Embryonic facial prominence (tissue), 1 donor: ENCODE measurements at regions not wholly inside any gene's neighbourhood (a gene's known extent, or its start where the extent isn't known, plus 50 kb on each side); places are given as distances from the start of the nearest gene placed in this dataset.
"Not testable (repeated sequence)": the region's sequence is repeated elsewhere in the genome, so short reads cannot be mapped to it uniquely, and the experiment has no call there.

Source experiments
- DNase-seq: peaks from one replicate; pipeline ENCODE4 v3.0.0-alpha.2; 2016; ENCODE audit errors: extremely low spot score

DNA sequence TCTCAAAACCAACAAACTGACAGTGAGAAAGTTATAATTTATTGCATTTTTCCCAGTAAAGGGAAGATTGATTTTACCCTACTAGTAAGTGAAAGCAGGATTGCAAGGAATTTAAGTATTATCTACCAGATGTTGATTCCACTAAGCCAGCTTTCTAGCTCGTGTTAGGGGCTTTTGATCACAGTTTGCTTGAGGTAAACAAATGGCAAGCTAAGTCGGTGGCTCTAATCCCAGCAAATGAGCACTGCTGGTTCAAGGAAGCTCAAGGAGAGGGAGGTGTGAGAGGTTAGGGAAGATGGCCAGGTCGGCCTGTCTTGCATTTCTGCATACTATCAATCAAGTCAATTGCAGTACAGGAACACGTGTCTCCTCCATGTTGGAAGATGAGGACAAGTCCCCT, 448.7 kb upstream of the POM121L12 start:
- DNase-seq = no peak

DNA sequence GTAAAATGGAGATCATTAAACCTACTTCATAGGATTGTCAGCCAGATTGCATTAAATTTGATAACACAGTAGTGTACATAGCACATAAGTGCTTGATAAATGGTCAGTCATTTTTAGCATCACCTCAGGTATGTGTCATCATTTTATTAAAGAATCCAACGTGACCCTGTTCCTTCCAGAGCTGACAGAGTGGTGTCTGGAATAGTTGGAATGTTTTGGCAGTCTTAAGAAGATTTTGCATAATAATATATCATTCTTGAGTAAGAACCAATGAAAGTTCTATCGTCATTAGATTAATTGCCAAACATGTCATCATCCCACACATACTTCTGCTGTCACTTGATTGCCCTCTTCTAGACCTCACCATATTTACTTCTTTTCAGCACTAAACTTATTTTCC, 451.4 kb upstream of the POM121L12 start:
- no peak for DNase-seq

DNA sequence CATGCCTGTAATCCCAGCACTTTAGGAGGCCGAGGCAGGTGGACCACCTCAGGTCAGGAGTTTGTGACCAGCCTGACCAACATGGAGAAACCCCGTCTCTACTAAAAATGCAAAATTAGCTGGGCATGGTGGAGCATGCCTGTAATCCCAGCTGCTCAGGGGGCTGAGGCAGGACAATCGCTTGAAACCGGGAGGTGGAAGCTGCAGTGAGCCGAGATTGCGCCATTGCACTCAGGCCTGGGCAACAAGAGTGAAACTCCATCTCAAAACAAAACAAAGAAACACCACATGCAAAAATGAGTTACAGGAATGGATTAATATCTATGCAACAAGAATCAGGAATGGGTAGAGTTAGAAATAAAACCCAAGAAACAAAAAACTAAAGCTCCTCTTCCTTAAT, 462.3 kb upstream of the POM121L12 start:
- not testable (repeated sequence) for DNase-seq

DNA sequence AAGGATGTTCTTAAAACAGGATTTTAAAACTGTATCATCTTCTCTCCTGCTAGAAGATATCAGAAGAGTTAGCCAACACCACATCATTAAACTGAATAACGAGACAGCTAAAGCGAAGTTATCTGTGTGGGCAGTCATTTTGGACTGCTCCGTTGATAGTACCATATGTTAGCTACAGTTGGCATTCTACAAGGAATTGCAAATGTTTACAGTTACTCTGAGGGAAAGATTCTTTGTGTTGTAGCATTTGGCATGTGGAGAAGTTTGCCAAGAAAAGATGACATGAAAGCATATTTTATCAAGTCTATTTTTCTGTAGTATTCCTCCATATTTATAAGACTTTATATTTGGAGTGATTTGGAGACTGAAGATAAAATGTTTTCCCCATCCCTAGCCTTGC, 464.4 kb upstream of the POM121L12 start:
- DNase-seq = no peak

- DNase-seq = no peak
Measured at GRCh38 chr7:52569151-52569550, 466.3 kb upstream of the POM121L12 start.

DNA sequence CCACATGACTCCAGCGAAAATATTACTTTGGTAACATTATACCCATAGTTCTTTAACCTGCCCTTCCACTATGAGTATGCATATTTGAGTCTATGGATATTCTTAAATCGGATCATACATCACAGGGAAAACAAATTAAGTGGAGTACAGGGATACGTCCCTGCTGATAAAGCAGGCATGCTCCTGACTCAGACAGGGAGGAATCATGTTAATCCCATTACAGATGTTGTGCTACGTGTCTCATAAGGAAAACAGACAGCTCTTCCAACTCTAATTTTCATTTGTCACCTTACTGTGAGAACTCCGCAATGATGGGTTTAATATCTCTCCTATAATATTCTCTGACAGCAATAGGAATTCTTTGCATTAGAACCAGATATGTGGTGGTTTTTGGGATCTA, 469.5 kb upstream of the POM121L12 start:
- no peak for DNase-seq

DNA sequence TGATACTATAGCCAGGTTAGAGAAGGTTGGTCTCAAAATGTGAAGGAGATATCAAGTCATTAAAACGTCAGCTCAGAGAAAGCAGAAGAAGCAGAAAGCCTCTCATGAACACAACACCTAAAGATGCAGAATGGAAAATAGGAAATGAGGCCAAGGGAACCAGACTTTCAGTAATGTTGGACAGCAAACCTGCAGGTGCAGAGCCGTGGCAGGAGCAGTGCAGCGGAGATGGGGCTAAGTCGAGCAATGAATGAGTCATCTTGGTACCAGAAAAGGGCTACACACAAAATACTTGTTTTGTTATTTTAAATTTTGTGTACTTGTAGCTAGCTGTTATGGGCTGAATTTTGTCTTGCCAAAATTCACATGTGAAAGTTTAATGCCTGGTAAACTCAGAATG, 479.6 kb upstream of the POM121L12 start:
- no peak for DNase-seq

GRCh38 chr7:52547308-52547910, 488.0 kb upstream of the POM121L12 start:
- no peak for DNase-seq

- not testable (repeated sequence) for DNase-seq
Measured at GRCh38 chr7:52541198-52541765, 494.2 kb upstream of the POM121L12 start.

DNA sequence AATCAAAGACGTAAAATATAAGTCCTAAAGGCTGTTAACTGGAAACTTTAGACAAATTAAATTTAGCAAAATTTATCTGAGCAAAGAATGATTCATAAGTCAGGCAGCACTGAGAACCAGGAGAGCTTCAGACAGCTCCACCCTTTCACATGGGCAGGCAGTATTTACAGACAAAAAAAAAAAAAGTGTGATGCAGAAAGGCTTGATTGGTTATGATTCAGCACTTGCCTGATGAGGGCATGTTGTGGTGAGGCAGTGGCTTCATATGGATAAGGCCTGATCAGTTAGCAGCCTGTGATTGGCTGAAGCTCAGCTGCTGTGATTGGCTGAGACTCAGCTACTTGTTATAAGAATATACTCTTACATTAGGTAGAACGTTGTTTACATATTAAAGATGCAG, 495.4 kb upstream of the POM121L12 start:
- no peak for DNase-seq

GRCh38 chr7:52539414-52539813, 496.0 kb upstream of the POM121L12 start:
- no peak for DNase-seq

- DNase-seq = no peak
Measured at GRCh38 chr7:52537051-52537450, 498.4 kb upstream of the POM121L12 start.

GRCh38 chr7:52525772-52526341, 509.6 kb upstream of the POM121L12 start:
- DNase-seq = no peak

DNA sequence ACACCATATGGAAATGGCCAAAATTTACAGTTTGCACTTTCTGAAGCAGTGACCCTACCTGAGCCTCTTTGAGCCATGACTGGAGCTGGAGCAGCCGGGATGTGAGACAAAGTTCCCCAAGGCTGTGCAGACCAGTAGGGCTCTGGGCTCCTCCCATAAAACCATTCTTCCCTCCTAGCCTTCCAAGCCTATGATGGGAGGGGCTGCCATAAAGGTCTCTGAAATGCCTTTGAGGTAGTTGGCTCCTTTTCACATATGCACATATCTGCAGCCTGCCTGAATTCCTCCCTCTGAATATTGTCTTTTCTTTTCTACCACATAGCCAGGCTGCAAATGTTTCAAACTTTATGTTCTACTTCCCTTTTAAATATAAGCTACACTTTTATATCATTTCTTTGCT, 516.6 kb upstream of the POM121L12 start:
- DNase-seq = no peak

DNA sequence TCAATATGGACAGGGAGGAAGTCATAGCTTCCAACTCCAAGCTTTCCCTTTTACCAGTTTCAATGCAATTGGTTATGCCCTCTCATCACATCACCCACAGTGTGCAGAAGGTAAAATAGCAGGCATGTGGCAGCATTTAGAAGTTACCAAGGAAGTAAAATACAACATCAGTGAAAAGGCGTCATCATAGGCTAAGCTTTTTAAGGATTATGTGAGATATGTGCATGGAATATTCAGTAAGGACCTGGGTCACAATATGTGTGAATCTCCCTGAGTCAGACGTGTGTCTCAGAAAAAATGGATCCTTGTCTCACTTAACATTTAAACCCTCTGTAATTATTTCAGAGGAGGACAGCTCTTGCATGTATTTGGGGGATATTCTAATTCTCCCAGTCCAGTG, 522.8 kb upstream of the POM121L12 start:
- DNase-seq = no peak

DNA sequence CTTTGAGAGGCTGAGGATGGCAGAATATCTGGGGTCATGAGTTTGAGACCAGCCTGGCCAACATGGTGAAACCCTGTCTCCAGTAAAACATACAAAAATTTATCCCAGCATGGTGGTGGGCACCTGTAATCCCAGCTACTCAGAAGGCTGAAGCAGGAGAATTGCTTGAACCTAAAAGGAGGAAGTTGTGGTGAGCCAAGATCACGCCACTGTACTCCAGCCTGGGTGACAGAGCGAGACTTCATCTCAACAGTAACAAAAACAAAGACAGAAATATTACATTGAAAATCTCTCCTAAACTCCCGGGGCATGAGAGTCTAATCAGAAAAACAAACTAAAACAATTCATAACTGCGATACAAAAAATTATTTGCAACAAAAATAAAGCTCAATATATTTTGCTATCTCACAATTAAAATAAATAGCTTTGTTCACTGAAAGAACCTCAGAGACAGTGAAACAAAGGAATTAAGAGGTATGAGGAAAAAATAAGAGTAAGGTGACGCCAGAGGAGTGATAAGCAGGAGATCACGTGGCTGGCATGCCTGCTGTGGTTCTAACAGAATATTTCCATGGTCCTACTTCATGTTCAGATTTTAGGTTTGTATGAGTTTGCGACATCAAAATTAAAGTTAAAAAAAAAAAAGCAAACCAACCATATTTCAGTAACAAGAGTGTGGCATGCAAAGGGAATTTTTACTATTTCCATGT, 527.7 kb upstream of the POM121L12 start:
- DNase-seq = no peak

DNA sequence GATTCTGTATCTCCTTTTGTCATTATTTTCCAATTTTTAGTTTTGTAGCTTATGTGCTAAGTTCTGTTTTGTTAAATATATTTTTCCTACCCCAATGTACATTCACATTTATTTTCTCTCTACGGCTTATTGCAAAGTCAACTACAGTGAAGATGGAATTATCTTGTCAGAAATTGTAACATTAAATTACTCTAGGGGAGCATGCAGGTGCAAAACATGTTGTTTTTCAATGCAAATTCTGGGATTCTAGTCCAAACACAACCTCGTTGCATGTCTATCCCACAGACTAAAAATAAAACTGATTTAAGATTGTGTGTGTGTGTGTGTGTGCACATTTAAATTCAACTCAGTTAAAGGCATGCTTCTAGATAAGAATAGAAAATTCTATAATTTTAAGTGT, 529.1 kb upstream of the POM121L12 start:
- no peak for DNase-seq

DNA sequence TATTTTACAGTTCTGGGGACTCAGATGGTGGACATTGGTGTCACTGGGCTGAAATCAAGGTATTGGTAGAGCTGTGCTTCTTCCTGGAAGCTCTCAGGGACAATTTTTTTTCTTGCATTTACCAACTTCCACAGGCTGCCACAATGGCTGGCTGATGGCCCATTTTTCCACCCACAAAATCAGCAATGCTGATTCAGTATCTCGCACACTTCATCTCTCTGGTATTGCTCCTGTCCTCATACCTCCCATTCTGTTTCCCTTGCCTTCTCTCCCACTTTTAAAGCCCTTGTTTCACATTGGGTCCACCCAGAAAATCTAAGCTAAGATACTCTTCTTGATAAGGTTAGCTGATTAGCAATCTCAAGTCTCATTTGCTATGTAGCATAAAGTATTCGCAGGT, 530.9 kb upstream of the POM121L12 start:
- no peak for DNase-seq

- no peak for DNase-seq
Measured at GRCh38 chr7:52502281-52502680, 533.2 kb upstream of the POM121L12 start.

GRCh38 chr7:52501696-52502095, 533.7 kb upstream of the POM121L12 start:
- no peak for DNase-seq

DNA sequence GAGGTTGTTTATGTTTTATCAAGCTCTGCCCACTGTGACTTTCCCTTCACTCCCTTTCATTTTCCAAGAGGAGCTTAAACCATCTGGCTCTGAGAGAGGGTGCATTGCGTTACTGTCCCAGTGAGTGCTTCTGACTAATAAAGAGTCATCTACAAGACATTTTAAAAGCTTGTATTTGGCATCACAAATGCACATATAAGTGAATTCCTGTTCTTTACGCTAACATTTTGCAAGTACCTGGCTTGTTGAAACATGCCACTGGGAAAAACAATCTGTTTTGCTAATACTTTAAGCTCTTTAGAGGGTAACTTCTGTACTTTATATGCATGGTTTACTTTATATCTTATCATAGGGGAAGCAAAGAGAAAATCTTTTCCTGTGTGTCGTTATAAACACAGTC, 534.6 kb upstream of the POM121L12 start:
- DNase-seq = no peak

GRCh38 chr7:52498366-52498765, 537.1 kb upstream of the POM121L12 start:
- DNase-seq = no peak

DNA sequence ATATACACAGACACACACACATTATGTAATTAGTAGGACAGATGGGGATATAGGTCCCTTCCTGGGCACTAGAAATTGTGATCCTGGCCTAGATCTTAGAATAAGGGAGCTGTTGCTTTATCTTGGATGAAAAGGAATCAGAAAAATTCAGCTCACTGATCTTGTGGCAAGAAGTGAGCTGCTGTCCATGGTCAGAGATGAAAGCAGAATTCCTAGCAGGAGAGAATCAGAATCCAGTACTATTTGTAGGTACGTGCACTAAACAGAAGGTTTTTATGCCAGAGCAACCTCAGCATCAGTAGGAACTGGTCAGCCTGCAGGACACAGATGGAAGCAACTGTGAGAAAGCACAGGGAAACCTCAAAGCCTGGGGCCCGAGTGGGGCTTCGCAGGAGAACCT, 549.2 kb upstream of the POM121L12 start:
- no peak for DNase-seq
